Erythroblast (primary cell): ENCODE measurements at regions not wholly inside any gene's neighbourhood (a gene's known extent, or its start where the extent isn't known, plus 50 kb on each side); places are given as distances from the start of the nearest gene placed in this dataset.

Experiments
- GATA1 ChIP-seq: IDR thresholded peaks from 2 replicates; pipeline ENCODE4 v1.6.1; 2011; ENCODE audit warnings: low read depth, mild to moderate bottlenecking, control low read depth, low read length, moderate library complexity
- POLR2A ChIP-seq: IDR thresholded peaks from 2 replicates; pipeline ENCODE4 v1.6.1; 2011; ENCODE audit warnings: mild to moderate bottlenecking, low read length

DNA sequence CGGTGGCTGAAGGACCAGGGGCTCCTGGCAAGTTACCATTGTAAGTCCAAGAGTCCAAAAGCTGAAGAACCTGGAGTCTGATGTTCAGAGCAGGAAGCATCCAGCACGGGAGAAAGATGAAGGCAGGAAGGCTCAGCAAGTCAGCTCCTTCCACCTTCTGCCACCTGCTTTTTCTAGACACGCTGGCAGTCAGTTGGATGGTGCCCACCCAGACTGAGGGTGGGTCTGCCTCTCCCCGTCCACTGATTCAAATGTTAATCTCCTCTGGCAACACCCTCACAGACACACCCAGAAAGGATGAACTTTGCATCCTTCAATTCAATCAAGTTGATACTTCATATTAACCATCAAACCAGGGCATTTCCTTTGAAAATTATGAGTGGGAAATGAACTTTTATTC lies 1272.4 kb upstream of the TMEM132C start:
- TF ChIP-seq POLR2A, result no peak
- TF ChIP-seq GATA1, result no peak
